CD4-positive, alpha-beta T cell treated with Interleukin-2 at 100 ng/mL for 4 hours (primary cell): ENCODE measurements at regions not wholly inside any gene's neighbourhood (a gene's known extent, or its start where the extent isn't known, plus 50 kb on each side); places are given as distances from the start of the nearest gene placed in this dataset.

Source experiments
- DNase-seq: peaks from one replicate; pipeline ENCODE4 v3.0.0-alpha.2; 2020; ENCODE audit warnings: low spot score

DNA sequence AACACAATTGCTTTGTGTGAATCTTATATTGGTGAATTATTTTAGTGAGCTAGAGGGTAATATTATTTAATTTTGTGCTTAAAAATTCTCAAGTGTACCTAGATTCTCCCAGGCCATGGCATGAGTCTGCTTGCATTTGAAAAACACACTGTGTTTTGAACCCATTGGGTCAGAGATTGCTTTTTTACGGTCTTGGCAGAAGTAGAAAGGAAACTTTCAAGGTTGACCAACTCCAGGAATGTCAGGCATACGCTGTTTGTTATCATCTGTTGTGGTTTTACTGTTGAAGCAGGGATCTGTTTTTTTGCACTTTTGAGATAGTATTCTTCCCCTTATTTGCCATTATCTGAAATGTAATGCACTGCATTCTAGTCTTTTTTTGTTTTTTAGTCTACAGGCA, 377.4 kb downstream of the RPRM start:
- DNase-seq: no peak

DNA sequence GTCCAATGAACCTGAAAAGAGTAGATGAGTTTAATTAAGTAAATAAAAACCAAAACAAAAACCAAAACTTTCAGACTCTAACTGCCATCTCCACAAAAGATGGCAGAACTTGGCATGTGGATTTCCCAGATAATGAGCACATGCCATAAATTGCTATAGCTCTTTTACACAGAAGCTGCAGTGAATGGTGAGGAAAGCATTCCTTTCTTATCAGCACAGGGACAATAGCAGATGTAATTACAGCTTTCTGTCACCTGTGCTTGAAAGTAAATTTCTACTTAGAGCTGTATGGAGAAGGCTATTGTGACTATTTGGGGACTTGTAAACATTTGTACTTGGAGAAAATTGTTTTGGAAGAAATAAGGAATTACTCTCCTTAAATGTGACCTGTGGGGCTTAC, 378.4 kb downstream of the RPRM start:
- DNase-seq: no peak

DNA sequence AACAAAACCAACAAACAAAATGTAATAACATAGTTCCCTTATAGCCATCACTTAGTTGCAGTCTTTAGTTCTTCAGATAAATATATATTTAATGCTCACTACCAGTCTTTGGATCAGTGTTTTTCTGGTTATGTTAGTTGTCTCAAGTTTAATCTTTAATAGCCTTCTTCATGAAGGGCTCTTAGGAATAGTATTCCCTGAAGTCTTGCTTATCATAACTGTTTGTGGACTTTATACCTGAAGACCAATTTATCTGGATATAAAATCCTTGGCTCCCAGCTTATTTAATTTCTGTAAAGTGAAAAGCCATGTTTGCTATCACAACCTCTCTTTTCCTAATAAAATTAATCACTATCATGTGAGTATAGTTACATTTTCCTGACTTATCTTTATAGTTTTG, 379.7 kb downstream of the ARL6IP6 start:
- DNase-seq: no peak

DNA sequence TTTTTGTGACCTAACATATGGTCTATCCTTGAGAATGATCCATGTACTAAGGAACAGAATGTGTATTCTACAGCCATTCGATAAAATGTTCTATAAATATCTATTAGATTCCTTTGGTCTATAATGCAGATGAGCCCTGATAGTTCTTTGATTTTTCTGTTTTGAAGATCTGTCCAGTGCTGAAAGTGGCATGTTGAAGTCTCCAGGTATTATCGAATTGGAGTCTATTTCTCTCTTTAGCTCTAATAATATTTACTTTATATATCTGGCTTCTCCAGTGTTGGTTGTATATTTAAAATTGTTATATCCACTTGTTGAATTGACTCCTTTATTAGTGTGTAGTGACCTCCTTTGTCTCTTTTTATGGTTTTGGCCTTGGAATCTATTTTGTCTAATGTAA, 377.9 kb downstream of the ARL6IP6 start:
- no peak for DNase-seq

DNA sequence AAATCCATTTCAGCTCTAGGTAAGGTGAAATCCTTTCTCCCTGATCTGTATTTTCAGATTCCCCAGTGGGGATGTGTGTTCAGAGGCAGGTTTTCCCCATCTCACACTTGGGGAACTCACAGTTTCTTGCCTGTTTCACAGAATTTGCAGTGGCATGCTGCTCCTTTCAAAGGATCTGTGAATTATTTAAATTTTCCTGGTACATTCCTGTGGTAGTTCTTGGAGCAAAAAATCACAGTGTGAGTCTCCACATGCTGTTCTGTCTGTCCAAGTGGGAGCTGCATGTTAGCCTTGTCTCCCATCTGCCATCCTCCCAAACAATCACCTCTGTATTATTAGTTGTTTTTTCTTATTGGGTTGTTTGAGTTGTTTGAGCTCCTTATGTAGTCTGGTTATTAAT, 372.9 kb downstream of the ARL6IP6 start:
- no peak for DNase-seq

DNA sequence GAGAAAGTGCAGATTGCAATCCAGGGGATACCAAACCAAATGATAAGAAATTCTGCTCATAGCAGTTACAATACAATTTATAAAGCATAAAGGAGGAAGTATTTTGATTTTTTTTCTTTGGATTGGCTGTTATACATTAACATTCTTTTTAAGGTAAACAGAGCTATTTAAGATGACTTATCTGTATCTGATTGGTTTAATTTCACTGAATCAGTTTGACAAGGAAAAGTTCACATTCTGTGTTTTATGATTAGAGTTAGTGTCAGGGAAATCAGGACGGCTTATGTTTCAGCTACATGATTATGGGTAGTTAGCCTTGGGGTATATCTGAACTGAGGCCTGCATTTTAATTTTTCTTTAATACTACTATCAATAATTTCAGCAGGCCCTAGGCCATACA, 360.9 kb downstream of the ARL6IP6 start:
- DNase-seq: no peak

DNA sequence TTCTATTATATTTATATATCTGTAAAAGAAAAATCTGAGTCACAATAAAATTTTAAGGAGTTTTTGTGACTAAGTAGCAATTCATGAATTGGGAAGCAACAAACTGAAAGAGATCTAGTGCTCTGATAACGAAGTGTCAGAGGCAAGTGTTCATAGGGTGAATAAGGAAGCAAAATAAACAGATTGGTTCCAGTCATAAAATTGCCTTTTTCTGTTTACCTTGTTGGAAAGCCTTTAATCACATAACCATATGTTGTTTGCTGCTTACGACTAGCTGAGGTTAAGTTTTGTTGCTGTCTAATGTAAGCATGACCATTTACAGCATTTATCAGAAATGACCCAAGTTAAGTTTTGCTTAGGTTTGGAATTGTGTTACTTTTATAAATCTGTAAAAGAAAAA, 358.9 kb downstream of the ARL6IP6 start:
- DNase-seq: no peak

DNA sequence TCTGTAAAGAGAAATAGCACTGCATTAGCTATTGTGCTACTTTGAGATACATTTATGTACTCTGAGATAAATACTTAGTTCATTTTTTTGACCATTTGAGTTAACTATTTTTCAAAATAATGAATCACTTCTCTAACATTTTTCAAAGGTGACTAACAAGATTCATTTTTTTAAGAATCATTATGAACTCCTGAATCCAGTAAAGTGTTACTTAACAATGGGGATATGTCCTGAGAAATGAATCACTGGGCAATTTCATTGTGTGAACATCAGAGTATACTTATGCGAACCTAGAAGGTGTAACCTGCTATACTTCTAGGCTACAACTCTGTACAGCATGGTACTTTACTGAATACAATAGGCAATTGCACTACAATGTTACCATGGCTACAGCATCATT, 355.8 kb downstream of the ARL6IP6 start:
- no peak for DNase-seq

DNA sequence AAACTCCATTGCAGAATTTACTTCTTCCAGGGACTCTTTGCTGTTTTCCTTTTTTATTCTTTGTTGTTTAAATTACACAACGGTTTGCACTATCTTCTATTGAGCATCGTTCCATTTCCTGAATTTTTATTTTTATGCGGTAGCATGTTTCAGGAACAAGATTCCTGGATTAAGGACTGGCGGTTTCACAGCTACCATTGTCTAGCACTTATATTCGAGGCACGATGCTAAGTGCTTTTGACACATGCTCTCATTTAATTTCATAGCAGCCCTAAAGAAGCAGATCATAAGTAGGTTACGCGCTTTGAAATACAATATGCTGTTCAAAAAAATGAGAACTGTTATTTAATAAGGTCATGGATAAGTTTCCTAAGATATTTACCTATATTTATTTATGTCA, 354.4 kb downstream of the ARL6IP6 start:
- no peak for DNase-seq

DNA sequence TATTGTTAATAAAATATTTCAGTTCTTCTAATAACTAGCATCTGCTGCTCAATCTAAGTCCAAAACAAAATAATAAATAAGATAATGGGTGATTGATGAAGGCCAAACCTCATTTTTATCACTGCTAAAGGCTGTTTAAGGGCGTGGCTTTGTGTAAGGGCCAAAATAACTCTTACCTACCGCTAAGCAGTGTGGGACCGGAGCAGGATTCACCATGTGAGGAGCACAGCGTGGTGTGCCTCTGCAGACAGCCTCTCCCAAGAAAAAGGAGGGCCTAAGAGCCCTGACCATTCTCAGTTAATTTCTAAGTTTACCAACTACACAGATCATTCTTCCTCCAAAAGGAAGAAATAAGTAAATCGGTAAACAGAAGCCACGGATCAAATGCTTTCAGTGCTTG, 353.7 kb downstream of the ARL6IP6 start:
- no peak for DNase-seq

DNA sequence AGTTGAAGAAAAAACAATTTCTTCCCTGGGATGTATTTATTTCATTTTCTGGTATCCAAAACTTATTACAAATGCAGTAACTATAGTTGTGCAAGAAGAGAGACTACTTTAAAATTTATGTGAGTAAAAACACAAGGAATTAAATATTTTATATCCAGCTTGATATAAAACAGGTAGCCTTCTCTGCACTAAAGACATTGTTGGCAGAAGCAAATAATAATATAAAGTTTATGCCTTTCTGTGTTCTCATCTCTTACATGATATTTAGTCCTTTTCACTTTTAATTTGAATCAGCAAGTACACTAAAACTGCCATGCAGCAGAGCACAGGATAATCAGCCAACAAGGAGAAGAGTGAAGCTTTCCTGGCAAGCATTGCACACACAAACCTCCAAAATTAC, 352.7 kb downstream of the ARL6IP6 start:
- no peak for DNase-seq

DNA sequence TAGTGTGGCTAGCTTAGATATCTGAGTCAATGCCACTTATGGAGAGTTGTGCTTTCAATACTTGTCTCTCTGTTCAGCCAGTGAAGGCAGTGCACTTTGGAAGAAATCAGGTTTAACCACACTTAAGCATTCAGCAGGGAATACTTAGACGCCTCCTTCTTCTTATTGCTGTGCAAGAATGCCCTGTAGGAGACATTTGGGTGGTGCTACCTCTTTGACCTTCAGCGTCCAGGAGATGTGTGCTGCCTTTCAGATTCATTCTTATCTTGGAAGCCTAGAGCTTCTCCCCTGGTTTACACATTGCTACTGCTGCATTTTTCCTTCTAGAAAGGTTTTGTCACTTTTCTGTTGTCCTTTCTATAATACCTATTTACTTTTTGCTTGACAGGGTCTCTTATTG, 350.5 kb downstream of the ARL6IP6 start:
- no peak for DNase-seq

DNA sequence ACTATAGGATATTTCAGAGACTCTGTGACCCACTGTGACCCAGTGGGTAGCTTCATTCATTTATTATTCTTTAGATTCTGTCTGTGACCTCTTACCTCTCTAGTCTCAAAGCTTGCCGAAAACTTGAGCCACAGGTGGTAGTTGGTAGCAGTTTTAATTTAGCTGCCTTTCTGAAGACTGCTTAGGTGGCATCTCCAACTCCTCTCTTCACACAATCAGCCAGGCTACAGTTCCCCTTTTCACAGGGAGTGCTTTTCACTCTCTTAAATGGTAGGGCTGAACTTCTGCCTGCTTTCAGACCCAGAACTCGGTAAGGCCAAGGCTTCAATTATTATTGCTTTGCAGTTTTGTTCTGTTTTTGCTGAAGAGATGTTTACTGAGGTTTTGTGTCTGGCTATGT, 349.6 kb downstream of the ARL6IP6 start:
- DNase-seq: no peak

DNA sequence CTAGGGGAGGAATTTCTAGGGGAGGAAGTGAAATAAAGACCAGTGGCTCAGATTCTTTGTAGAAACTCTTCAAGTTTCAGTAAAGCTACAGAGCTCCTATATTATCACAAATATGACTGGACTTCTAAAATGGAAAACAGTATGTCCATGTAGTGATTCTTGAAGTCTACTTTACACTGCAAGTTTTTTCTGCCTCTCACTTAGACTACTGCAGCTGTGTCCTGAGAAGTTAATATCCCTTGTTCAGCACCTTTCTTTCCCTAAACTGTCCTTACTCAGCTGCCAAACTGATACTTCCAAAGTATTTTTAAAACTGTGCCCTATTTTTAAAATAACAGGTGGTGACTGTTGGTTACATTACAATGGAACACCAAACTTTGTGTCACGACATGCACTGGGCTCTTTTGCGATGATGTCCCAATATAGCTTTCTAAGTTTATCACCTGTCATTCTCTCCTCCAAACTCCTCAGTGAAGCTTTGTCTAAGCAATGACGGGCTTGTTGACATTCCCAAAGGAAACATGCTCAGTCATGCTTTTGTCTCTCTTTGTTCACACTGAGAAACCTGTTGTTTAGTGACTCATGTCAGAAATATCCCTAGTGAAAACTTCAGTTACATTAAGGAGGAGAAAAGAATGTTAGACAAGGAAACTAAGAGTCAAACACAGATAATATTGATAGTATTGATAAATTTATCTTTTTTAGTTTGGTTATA, 341.1 kb downstream of the ARL6IP6 start:
- DNase-seq: no peak

DNA sequence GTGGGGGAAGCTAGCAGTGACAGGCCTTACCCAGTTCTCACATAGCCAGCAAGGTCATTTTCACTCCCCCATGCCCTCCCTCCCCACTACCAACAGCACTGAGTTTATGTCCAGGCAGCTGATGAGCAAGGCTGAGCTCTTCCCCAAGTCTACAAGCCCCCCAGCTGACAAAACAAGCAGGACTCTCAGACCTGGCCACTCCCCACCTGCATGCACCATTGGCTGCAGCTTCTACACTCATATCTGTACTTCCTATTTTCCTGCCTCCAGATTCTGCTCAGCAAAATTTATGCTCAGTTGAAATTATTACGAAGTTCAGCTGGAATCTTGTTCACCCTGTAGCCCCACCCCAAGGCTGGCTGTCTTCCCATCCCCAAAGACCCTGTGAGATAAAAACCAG, 339.3 kb downstream of the ARL6IP6 start:
- DNase-seq: no peak

DNA sequence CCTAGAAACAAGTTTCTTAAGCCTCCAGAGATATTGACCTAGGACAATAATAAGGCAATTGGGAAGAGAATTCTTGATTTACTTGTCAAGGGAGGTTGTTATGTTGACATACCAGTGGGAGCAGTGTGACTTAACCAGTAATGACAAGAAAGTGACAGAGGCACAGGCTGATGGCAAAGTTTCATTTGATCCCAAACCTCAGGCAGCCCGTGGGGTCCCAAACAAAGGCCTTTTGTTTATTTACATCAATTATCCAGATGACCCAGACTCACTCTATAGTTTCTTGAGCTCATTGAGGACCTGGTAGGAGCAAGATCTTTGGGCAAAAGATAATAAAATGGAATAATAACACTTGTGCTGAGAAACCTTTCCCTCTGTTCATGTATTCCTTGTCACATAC, 336.8 kb downstream of the ARL6IP6 start:
- DNase-seq: no peak

DNA sequence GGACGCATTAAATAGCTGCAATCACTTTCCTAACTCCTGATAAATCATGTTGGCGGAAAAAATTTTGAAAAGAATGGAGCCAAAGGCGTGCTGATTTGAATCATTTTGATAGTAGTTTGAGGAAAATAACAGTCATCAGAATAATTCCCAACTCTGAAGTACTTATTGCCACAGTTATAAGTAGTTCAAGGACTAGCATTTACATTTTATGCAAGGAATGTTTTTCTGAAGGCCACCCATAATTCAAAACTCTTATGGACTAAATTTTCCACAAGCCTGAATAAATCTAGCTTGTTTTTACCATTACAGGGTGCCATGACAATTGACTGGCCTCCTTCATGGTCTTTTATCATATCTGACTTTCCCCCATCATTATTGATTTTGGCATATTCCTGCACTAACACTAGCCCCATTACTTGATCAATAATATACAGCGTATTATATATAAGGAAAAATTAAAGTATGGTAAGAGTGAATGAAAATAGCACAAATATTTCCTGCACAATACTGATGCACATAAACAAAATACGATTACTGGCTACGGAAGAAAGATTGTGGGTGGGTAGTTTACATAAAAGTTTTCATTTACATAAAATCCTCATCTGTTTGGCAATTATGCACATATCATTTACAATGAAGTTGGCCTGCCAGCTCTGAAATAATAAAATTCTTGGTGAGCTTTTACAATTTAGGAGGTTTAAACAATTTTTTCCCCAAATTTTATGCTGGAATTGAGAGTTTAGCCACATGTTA, 334.6 kb downstream of the ARL6IP6 start:
- no peak for DNase-seq

DNA sequence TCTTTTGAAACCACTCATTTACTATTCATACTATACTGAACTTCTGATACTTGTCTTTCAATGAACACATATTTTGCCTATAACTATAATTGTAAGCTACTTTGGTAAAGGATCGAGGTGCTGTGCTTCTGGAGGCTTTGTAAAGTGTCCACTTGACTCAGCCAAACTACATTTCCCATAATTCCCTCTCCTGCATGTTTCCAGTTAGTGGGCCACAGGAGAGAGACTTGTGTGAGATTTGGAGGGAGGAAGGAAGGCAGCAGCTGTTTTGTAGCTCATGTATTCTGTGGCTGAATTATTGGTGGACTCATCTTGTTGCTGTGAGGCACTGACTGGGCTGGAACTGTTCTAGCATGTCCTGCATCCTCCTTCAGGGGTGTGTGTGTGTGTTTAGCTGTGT, 328.8 kb downstream of the ARL6IP6 start:
- DNase-seq: no peak

DNA sequence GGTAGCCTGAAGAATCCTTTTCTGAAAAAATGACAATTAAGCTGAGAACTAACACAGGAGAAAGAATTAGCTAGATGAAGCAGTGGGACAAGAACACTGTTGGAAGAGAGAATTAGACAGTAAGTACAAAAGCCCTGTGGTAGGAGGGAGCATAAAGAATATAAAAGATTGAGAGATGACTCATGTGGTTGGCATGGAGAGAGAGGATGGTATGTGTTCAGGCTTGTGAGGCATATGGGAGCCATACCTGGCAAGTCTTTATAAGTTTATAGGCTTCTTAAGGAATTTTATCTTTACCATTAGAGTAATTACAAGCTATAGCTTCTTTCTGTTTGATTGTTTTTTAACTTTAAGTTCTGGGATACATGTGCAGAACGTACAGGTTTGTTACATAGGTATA, 325.0 kb downstream of the ARL6IP6 start:
- DNase-seq: no peak

DNA sequence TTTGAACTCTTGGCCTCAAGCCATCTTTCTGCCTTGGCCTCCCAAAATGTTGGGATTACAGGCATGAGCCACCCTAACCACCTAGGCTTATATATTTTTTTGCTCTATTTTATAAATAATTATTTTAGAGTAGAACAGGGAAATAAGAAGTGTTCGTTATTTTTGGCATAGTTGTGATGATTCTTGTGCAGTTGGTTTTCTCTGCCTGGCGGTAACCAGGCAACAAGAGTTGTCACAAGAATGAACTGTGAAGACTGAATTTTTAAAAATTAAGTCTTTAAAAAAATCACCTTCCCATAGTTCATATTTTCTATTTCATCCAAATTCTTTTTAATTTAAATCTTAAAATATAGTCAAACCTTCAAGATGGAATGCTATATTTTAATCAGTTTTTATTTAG, 310.2 kb downstream of the ARL6IP6 start:
- DNase-seq: no peak

DNA sequence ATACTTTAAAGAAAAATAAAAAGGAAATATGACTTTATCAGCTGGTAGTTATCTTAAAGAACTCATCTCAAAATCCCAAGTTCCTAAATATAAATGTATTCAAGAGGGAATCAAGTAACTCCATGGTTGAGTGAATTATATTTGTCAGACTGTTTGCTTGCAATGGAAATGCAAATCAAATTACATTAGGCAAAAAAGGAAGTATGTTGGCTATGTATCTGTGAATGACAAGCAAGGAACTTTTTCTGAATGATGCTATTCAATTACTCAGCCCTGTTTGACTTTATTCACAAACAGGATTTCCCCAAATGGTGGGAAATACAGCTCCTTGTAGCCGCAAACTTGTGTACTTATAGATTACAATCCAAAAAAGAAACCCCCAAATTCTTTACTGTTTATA, 309.1 kb downstream of the ARL6IP6 start:
- no peak for DNase-seq

DNA sequence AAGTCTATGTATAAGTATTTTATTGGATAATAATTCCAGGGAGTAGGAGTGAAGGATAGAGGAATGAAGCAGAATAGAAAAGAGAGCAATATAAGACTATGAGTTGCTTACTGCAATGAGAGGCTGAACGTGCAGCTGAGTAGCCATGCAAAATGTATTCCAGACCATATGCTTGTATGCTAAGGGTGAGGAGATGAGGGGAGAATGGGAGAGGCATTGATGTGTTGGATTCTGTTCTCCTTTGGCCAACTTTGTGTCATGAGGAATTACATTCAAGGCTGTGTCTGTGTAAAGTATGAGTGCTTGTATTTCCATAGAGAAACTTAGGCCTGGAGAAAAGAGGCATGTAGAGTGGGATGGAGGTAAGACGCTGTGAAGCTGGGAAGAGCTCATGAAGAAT, 301.8 kb downstream of the ARL6IP6 start:
- no peak for DNase-seq

DNA sequence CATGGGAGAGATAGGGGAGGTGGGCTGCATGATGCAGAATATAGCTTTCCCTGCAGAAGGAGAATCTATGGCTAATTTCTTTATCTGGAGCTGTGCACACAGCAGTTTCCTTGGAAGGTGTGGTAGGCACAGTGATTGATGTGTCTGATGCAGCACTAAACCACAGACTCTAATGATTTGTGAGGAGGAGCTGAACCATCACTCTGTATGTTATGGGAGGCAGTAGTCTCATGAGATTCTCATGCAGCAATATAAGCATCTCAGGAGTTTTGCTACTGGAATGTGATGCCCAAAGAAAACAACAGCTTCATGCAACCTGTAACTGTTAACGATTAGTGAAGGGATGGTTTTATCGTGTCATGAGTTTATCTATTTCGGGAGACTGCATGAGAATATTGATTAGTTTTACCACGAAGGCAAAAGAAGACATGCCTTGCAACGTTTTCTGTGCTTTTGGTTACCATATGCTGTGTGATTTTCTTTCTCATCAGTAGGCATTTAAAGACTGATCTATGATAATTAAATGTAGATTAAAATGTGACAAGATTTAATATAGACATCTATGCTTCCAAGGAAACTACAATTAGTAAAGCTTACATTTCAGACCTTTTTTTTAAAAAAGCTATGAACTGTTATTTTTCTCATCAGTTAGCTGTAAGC, 286.8 kb downstream of the ARL6IP6 start:
- DNase-seq: no peak

DNA sequence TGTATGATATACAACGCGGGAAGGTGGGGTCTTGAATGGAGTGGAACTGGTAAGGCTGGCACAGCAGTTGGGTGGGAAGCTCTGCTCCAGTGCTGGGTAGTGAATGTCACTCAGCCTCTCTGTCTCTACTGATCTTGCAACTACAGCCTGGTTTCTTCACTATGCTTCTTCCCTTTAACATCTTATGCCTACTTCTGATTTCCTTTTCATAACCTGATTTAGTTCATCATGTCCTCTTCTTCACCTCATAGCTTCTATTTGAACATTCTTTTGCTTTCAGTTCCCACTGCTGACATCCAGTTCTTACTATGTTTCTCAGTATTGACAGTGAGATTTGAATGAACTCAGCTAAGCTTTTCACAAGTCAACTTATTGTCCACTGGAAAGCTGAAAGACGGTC, 286.2 kb downstream of the ARL6IP6 start:
- no peak for DNase-seq
